Hepatic stellate cell (primary cell): ENCODE measurements at regions not wholly inside any gene's neighbourhood (a gene's known extent, or its start where the extent isn't known, plus 50 kb on each side); places are given as distances from the start of the nearest gene placed in this dataset.
"Not testable (repeated sequence)": the region's sequence is repeated elsewhere in the genome, so short reads cannot be mapped to it uniquely, and the experiment has no call there.

ENCODE experiments used
- DNase-seq: peaks from one replicate; pipeline ENCODE4 v3.0.0; 2011; ENCODE audit warnings: low spot score

GRCh38 chr21:18831942-18832676 lies 428.5 kb upstream of the TMPRSS15 start:
- no peak for DNase-seq

GRCh38 chr21:18832950-18833349 lies 429.4 kb upstream of the TMPRSS15 start:
- peak; percentile 7 for DNase-seq

- not testable (repeated sequence) for DNase-seq
Observed at GRCh38 chr21:18834121-18834520, 430.5 kb upstream of the TMPRSS15 start.

DNA sequence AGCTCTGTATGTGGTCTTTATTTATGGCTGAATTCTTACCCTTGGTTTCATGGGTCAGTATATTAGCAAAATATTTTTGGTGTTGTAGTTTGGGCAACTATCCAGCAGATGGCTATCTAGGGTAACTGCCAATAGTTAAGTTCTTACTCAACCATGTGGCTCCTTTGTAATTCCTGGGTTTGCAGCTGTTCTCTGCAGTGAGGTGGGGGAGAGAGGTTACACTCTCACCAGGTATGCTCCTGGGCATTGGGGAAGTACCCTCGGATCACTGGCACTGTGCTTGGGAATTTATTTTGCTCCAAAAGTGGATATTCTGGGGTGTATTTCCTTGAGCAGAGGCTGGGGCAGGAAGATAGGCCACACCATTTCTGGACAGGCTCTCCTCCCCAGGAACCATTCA lies 436.7 kb upstream of the TMPRSS15 start:
- DNase-seq = no peak

- not testable (repeated sequence) for DNase-seq
Observed at GRCh38 chr21:18857606-18858005, 454.0 kb upstream of the TMPRSS15 start.

- no peak for DNase-seq
Observed at GRCh38 chr21:18869104-18869503, 465.5 kb upstream of the TMPRSS15 start.

- DNase-seq = no peak
Observed at GRCh38 chr21:18877917-18878316, 474.3 kb upstream of the TMPRSS15 start.

- DNase-seq = no peak
Observed at GRCh38 chr21:18887922-18888602, 484.5 kb upstream of the TMPRSS15 start.

GRCh38 chr21:18893406-18893805 lies 489.8 kb upstream of the TMPRSS15 start:
- DNase-seq = no peak

DNA sequence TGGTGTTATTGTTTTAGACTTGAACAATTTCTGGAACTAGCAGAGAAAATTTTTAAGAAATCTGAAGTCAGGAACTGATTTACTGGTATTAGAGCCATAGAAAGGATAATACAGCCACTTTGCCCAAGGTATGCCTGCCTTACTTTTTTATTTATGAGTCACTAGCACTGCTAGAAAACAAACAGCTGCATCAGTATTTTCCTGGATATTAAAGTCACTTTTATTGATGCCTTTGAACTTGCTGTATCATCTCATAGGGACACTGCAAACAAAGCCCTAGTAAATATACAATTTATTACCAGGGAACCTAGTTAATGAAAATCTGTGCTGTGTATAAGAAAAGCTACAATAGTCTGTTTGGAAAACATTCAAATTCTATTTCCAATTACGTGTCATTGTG lies 490.8 kb upstream of the TMPRSS15 start:
- DNase-seq = no peak

GRCh38 chr21:18899261-18899660 lies 495.7 kb upstream of the TMPRSS15 start:
- DNase-seq = no peak

DNA sequence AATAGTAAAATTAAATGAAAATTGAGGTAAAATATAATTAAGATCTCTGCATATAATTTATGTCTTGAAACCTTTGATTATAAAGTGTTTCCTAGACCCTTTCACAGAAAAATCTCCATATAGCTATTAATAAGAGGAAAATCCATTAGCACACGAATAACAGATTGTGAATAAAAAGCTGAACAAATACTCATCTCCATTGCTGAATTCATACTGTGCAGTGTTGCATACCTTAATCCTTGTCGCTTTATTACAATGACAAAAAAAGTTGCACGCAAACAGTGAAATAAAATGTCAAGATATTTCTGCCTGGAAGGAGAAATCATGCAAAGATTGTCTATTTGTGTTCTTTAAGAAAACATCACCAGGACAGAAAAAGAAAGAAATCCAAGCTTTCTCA lies 499.1 kb upstream of the TMPRSS15 start:
- no peak for DNase-seq

- DNase-seq = no peak
Observed at GRCh38 chr21:18907076-18907475, 503.5 kb upstream of the TMPRSS15 start.

GRCh38 chr21:18908641-18909040 lies 505.1 kb upstream of the TMPRSS15 start:
- no peak for DNase-seq

GRCh38 chr21:18913914-18914313 lies 510.3 kb upstream of the TMPRSS15 start:
- DNase-seq = no peak

- DNase-seq = no peak
Observed at GRCh38 chr21:18914570-18914969, 511.0 kb upstream of the TMPRSS15 start.

DNA sequence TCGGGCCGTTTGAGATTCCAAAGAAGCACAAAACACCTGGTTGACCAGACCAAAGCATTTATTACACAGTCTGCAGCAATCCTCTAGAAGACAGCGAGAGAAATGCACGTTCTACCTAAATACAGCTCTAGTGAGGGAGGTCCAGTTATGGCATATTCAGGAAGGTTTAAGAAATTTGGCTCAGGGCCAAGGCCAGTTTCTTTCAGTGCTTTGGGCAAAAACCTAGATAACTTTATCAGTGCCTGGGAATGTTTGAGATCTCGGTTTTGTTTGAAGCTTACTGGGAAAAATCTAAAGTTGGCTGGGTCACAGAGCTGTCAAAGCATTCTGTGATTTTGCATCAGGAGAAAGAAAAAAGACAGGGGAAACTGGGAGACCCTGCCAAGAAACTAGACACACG lies 514.0 kb upstream of the TMPRSS15 start:
- DNase-seq = no peak

DNA sequence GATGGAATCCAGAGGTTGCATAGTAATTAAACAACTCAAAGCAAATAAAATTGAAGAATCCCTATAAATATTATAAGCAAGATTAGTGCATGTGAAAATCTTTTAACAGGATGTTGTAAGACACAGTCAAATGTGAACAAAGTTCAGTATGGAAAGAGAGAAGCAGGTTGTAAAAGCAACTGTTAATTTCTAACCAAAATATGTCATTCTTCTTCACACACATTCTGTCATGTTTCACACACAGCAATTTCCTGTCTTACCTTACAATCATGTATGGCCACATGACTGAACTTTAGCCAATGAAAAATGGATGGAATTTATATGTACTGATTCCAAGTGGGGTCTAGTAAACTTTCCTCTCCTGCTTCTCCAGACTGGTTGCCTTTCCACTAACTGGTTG lies 527.7 kb upstream of the TMPRSS15 start:
- no peak for DNase-seq

DNA sequence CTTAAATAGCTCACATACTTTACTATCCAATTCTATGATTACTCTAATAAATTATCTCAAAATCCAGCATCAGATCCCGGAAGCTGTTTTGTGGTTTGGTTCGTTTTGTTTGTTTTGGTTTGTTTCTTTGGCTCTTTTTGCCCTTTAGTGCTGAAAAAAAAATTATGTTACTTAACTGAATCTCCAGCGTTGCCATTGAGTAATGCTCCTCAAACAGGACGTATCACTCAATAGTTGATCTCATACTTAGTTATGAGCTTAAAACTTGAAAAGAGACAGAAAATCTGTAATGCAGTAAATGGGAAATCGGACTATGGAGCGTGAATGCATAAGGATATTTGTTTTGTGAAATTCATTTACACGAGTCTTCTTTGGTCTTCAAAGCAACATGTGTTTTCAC lies 533.8 kb upstream of the TMPRSS15 start:
- DNase-seq = no peak

DNA sequence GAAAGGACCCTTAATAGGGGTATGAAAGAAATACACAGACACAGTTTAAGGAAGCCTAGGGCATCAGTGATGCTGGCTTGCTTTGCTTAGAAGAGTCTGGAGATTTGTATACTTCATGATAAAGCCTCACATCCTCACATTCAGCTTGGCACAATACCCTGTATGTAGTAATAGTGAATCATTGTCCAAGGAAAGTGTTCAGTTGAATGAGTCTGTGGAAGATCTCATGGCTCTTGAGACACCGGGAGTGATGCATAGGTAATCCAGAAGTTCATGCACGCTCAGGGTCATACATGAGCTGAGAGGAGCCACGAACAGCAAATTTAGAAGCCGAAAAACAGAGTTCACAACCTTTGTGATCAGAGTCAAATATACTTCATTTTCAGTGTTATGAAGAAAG lies 537.2 kb upstream of the TMPRSS15 start:
- DNase-seq = no peak

DNA sequence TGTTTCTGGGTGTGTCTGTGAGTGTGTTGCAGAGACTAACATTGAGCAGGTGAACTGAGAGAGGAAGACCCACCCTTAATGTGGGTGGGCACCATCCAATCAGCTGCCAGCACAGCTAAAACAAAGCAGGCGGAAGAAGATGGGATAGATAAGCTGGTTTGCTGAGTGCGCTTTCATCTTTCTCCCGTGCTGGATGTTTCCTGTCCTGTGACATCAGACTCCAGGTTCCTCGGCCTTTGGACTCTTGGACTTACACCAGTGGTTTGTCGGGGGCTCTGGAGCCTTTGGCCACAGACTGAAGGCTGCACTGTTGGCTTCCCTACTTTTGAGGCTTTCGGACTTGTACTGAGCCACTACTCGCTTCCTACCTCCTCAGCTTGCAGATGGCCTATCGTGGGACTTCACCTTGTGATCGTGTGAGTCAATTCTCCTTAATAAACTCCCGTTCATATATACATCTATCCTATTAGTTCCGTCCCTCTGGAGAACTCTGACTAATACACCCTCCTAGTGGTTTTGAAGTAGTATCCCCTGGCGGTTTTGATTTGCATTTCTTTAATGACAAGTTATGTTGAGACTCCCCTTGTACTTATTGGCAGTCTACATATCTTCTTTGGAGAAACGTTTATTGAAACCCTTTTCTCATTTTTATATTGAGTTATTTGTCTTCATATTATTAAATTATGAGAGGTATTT lies 546.6 kb upstream of the TMPRSS15 start:
- DNase-seq = no peak

DNA sequence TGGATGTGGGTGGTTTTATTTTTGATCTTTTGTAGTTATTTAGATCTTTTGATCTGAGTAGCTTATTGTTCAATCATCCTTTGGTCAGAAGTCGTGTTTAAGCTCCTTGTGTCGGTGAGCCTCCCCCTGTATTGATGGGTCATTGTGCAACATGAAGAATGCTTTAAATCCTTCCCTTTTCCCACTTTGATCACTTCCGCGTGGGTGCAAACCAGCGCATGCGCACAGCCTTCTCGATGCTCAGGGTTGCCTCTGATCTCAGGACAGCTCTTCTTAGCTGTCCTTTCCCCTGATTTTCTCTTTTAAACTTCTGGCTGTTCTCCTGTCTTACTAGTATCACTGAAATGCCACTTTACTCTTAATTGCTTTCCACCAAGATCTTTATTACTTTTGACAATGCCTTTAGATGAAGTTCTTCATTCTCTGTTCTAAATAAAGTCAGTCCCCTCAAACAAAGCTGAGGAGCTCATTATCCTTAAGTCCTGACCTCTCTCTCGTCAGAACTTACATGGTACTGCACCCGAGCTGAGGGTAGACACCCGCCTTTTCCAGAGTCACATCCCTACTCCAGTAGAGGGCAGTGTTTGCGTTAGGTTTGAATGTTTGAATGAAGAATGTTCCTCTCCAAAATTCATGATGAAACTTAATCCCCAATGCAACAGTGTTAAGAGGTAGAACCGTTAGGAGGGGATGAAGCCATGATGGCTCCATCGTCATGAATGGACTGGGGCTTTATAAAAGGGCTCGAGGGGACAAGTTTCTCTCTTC lies 547.9 kb upstream of the TMPRSS15 start:
- no peak for DNase-seq
